Body of pancreas (tissue), 4 donors: ENCODE measurements at regions not wholly inside any gene's neighbourhood (a gene's known extent, or its start where the extent isn't known, plus 50 kb on each side); places are given as distances from the start of the nearest gene placed in this dataset.

ENCODE experiments used
- ATAC-seq: fragments of 150-250 bp; one replicate; pipeline ENCODE4 v1.9.1; 2016
- DNase-seq, 4 donors: peaks; one replicate each; pipeline ENCODE4 v3.0.0-alpha.2; 2019
- H3K27ac ChIP-seq, 4 donors: fragments of 200-600 bp; sonication (generic); 1 replicate in 3 of 4; 2 replicates in 1 of 4; pipeline versions ENCODE4 v1.5.1 to v1.6.1; 2016 to 2019; ENCODE audit warnings: mild to moderate bottlenecking in 1 of 4, mixed read lengths in 1 of 4, moderate library complexity in 1 of 4
- H3K27me3 ChIP-seq, 2 donors: fragments of 200-600 bp; sonication (generic); one replicate each; pipeline ENCODE4 v1.6.0; 2016; ENCODE audit warnings: mild to moderate bottlenecking in 1 of 2
- H3K36me3 ChIP-seq, 2 donors: fragments of 200-600 bp; sonication (generic); replicated peaks in 1 of 2; 2 replicates each; pipeline ENCODE4 v1.5.1; 2016; ENCODE audit warnings: low read depth in 2 of 2; ENCODE audit not compliant: insufficient read depth in 1 of 2
- H3K4me1 ChIP-seq: fragments of 200-600 bp; sonication (generic); one replicate; pipeline ENCODE4 v1.6.0; 2016
- H3K4me3 ChIP-seq, 2 donors: fragments of 200-600 bp; sonication (generic); 1 replicate in 1 of 2; 2 replicates in 1 of 2; pipeline ENCODE4 v1.5.1; 2016 to 2019
- H3K9me3 ChIP-seq, 3 donors: fragments of 200-600 bp; sonication (generic); 1 replicate in 2 of 3; 2 replicates in 1 of 3; pipeline ENCODE4 v1.5.1; 2016
- POLR2A ChIP-seq, 3 donors: fragments of 450-650 bp; IDR thresholded peaks; one replicate each; pipeline ENCODE4 v1.6.1; 2016; ENCODE audit warnings: antibody characterized with exemption in 3 of 3, mild to moderate bottlenecking in 2 of 3
- WGBS, 2 donors: methylation state at CpG; one replicate each; pipeline ENCODE4 v1.1.5; 2017; 5-methylcytosine and 5-hydroxymethylcytosine counted together
- intact Hi-C: fragments of 100-400 bp; cut with DNase I; formaldehyde crosslinking; loops from one replicate; pipeline ENCODE4 v1.15.1; 2023
- TF ChIP-seq, protein P1 (sequence below), 7 experiments: fragments of 450-650 bp in 4 of 7; fragments of 200-600 bp in 3 of 7; sonication (generic) in 3 of 7; IDR thresholded peaks; one replicate each; pipeline ENCODE4 v1.5.1; 2016 to 2019; ENCODE audit warnings: antibody characterized with exemption in 7 of 7

- H3K4me3 ChIP-seq = no peak overlapping the region
- no peak for TF ChIP-seq POLR2A (IDR thresholded peaks at IDR 0.05)
- TF ChIP-seq, protein P1, sequence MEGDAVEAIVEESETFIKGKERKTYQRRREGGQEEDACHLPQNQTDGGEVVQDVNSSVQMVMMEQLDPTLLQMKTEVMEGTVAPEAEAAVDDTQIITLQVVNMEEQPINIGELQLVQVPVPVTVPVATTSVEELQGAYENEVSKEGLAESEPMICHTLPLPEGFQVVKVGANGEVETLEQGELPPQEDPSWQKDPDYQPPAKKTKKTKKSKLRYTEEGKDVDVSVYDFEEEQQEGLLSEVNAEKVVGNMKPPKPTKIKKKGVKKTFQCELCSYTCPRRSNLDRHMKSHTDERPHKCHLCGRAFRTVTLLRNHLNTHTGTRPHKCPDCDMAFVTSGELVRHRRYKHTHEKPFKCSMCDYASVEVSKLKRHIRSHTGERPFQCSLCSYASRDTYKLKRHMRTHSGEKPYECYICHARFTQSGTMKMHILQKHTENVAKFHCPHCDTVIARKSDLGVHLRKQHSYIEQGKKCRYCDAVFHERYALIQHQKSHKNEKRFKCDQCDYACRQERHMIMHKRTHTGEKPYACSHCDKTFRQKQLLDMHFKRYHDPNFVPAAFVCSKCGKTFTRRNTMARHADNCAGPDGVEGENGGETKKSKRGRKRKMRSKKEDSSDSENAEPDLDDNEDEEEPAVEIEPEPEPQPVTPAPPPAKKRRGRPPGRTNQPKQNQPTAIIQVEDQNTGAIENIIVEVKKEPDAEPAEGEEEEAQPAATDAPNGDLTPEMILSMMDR (IDR thresholded peaks at IDR 0.05) = no peak
- H3K4me1 ChIP-seq = no peaks in the 10 kb centered on the region
- WGBS, 2 donors = 43 to 52% methylated on average over 5 of the region's 5 CpGs
- DNase-seq = no peak
- H3K27me3 ChIP-seq = no peaks in the 10 kb centered on the region
- intact Hi-C loops = no loop called here
- no peaks in the 10 kb centered on the region for H3K36me3 ChIP-seq
- no peak for ATAC-seq
- H3K9me3 ChIP-seq = no peaks in the 10 kb centered on the region
- H3K27ac ChIP-seq = no peak overlapping the region
Observed at GRCh38 chr18:78199002-78199401, 780.6 kb upstream of the SALL3 start.

DNA sequence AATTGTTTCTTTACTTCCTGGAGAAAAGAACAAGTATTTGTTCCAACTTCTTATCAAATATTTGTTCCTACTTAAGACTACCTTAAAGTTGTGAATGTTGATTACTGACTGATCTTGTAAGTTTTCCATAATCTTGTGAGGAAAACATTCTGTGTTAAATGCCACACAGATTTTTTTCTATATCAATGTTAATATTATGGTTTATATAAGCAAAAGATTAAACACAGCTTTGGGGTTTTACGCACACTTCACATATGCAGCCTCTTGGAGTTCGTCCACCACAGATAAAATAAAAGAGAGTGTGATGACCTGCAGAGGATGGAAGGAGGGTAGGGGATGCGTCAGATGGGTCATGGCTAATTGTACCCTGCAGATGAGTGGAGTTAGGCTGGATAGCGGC, 780.0 kb upstream of the SALL3 start:
- 54 to 74% methylated on average over 4 of the region's 4 CpGs for WGBS, 2 donors
- no peaks in the 10 kb centered on the region for H3K9me3 ChIP-seq
- H3K36me3 ChIP-seq = no peaks in the 10 kb centered on the region
- intact Hi-C loops = no loop called here
- no peak for DNase-seq
- H3K27me3 ChIP-seq = no peaks in the 10 kb centered on the region
- TF ChIP-seq, protein P1 (IDR thresholded peaks at IDR 0.05) = no peak
- no peak for TF ChIP-seq POLR2A (IDR thresholded peaks at IDR 0.05)
- ATAC-seq = no peak
- no peak overlapping the region for H3K27ac ChIP-seq
- no peak overlapping the region for H3K4me3 ChIP-seq
- H3K4me1 ChIP-seq = no peaks in the 10 kb centered on the region

DNA sequence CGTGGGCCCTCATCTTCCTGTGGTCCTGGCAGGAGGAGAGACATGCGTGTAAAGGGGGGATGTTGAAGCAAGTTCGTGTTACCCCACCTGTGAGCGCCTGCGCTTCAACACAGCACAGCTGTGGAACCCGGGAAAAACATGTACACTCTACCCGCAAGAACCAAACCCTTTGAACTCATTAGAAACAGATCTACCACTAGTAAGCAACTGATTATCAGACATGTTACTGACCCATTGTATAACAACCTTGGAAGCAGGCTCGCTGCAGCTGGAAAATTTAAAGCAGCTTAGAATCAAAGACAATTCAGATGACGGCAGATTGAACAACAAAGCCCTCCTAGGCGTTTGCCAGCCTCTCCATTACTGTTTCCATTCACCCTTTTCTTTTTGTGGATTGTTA, 771.7 kb upstream of the SALL3 start:
- 51% methylated on average over 10 of the region's 10 CpGs for WGBS, 2 donors
- H3K36me3 ChIP-seq = no peaks in the 10 kb centered on the region
- ATAC-seq (no peak), DNase-seq (no peak)
- intact Hi-C loops = no loop called here
- no peak overlapping the region for H3K4me3 ChIP-seq
- H3K9me3 ChIP-seq = peaks cover 0 to 5% (median 0%) of the 10 kb centered on the region in 3 donors
- H3K27ac ChIP-seq = no peak overlapping the region
- H3K27me3 ChIP-seq = no peaks in the 10 kb centered on the region
- no peak for TF ChIP-seq POLR2A (IDR thresholded peaks at IDR 0.05)
- TF ChIP-seq, protein P1 (IDR thresholded peaks at IDR 0.05) = no peak
- H3K4me1 ChIP-seq = no peaks in the 10 kb centered on the region

- Histone ChIP-seq H3K36me3 (no peaks in the 10 kb centered on the region), H3K27ac (no peak overlapping the region), H3K9me3 (peaks cover 0 to 5% (median 0%) of the 10 kb centered on the region in 3 donors), H3K4me1 (no peaks in the 10 kb centered on the region), H3K4me3 (no peak overlapping the region), H3K27me3 (no peaks in the 10 kb centered on the region)
- DNase-seq (no peak), ATAC-seq (no peak)
- intact Hi-C loops = no loop called here
- TF ChIP-seq POLR2A (IDR thresholded peaks at IDR 0.05) = no peak
- TF ChIP-seq, protein P1 (IDR thresholded peaks at IDR 0.05) = no peak
- WGBS, 2 donors = 20 to 30% methylated on average over 2 of the region's 2 CpGs
Observed at GRCh38 chr18:78208461-78208860, 771.2 kb upstream of the SALL3 start.

GRCh38 chr18:78213361-78213994, 766.1 kb upstream of the SALL3 start:
- Histone ChIP-seq H3K9me3 (peaks cover 0 to 5% (median 0%) of the 10 kb centered on the region in 3 donors), H3K27me3 (no peaks in the 10 kb centered on the region), H3K36me3 (no peaks in the 10 kb centered on the region), H3K4me1 (no peaks in the 10 kb centered on the region), H3K4me3 (no peak overlapping the region), H3K27ac (no peak overlapping the region)
- 68 to 72% methylated on average over 10 to 15 of the region's 15 CpGs for WGBS, 2 donors
- TF ChIP-seq POLR2A (IDR thresholded peaks at IDR 0.05) = no peak
- TF ChIP-seq, protein P1 (IDR thresholded peaks at IDR 0.05) = no peak
- intact Hi-C loops = no loop called here
- ATAC-seq = no peak
- DNase-seq = no peak
